ENCODE measurements at regions not wholly inside any gene's neighbourhood (a gene's known extent, or its start where the extent isn't known, plus 50 kb on each side); places are given as distances from the start of the nearest gene placed in this dataset.
"Not testable (repeated sequence)": the region's sequence is repeated elsewhere in the genome, so short reads cannot be mapped to it uniquely, and the experiment has no call there.

DNA sequence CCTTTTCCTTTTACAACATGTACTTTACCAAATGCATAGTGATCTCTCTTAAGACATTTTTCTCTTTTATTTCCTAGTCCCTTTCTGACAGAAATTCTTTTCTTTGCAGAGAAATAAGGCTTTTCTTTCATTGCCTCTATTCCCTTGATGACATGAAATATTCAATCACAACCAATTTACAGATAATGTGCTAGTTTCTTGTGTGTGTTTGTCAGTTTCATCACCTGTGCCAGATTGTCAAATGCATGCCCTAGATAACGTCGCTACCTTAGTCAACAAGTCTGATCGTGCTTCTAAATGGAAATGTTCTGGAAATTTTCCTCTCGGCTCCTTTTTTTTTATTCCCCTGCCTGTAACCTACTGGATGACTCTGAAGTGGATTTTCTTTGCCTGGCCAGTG lies 478.1 kb downstream of the KLF5 start:
- DNase-seq, result no peak

DNA sequence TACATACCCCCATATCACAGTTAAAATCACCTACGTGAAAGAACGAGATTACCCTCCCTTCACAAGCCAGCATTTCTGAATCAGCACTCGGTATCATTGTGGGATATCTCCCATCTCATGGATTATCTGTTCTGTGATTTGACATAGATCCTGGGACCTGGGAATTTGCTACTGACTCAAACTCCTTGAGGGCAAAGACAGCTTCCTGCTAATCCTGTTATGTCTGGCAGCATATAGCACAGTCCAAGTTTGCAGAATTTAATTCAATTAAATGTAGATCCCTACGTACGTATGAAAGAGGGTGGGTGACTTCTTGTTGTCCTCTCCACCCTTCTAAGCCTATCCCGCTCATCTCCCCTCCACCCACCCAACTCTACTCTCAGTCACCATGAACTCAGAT lies 476.5 kb downstream of the KLF5 start:
- no peak for DNase-seq

DNA sequence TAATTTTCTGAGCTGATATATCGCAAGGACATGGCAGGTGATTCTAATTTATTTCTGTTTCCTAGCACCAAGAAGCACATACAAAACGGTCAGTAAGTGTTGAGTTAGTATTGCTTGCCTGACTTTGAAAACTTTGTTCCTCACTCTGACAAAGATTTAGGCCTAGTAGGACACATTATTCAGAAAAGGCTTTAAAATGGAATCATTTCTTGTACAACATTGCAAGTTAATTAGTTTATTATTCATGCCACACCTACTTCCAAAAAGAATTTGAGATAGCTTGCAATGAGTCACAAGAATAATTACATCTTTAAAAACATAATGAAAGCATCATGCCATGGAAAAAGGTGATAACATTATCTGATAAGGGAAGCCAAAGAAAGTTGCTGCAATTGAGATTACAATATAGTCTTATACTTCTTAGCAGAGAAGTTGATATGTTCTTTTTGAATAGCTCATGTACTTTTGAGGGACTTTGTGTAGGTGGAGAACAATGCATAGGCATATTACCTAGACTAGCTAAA lies 474.2 kb downstream of the KLF5 start:
- DNase-seq, result no peak

DNA sequence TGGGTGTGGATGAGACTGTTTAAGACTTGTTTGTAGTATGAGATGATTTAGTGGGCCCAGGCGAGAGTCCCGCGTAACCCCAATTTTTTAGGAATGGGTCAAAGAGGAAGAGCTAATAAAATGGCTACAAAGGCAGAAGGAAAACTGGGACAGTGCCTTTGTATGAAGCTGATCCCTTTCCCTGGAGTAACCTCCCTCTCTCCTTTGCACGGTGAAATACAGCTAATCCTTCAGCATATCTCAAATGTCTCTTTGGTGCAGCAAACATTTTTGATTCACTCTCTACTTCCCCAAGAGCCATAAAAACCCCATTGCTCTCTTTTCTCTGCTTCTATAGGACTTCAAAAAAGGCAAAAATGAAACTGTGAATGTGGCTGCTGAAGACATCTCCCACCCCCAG lies 473.8 kb downstream of the KLF5 start:
- no peak for DNase-seq

DNA sequence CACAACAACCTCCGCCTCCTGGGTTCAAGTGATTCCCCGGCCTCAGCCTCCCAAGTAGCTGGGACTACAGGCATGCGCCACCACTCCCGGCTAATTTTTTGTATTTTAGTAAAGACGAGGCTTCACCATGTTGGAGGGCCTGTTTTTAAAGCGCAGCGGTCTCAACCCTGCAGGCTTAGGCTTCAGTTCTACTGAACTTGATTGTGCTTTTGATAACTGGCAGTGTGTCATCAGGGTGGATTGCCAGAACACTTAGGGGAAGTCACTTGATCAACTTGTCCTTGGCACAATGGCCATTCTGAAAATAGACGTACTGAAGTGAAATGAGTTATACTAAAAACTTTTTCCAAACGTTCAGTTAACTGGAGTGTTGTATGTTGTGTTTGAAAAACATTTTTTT lies 472.2 kb downstream of the KLF5 start:
- DNase-seq, result no peak

DNA sequence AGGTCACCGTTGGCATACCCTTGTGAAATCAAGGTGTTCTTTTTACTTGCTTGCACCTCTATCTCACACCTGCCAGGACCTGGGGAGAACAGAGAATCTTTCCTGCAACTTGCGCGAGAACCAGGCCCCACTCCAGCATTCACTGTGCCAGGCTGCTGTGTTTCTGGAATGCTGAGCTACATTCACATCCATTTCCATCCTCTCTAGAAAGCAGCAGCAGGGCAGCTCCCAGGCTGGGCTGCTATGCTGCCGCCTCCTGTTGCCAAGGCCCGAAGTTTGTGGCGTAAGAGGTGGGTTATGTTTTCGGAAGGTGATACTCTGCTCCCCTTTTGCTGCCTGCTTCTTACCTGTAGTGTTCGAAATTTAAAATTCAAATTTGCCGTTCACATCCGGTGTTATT lies 464.1 kb downstream of the KLF5 start:
- DNase-seq, result no peak

DNA sequence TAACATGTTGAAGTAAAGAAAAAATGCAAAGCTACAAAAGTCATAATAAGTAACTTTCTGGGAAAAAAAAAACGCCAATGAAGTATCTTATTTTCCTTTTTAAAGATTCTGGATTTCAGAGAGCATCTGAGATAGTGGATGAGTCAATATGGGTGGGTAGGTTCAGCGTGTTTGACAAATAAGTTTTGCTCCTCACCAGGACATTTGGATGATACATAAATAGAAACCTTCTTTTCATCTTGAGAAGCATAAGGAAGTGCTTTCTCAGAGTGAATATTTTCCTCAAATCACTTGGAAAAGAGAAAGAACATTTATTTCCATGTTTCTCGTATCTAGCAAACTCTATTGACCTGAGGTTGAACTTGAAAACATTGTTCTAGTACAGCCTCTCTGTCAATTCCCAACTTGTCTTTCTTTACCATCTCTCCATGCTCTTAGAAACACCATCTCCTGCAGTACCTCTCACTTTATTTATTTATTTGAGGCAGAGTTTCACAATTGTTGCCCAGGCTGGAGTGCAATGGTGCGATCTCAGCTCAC lies 463.2 kb downstream of the KLF5 start:
- no peak for DNase-seq

DNA sequence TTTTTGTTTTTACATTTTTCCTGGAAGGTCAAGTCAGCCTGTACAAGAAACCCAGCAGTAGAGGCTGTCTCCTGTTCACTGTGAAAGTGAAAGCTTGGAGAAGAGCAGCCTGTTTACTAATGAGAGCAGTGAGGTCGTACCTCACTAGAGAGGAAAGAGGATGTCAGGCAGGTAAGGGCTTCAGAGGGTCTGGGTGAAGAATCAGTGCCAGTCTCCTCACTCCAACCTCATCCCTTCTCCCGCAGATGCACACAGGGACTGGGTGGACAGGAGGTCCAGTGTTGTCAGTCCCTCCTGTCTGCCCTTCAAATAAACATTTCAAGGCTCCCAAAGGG lies 462.5 kb downstream of the KLF5 start:
- DNase-seq, result no peak

DNA sequence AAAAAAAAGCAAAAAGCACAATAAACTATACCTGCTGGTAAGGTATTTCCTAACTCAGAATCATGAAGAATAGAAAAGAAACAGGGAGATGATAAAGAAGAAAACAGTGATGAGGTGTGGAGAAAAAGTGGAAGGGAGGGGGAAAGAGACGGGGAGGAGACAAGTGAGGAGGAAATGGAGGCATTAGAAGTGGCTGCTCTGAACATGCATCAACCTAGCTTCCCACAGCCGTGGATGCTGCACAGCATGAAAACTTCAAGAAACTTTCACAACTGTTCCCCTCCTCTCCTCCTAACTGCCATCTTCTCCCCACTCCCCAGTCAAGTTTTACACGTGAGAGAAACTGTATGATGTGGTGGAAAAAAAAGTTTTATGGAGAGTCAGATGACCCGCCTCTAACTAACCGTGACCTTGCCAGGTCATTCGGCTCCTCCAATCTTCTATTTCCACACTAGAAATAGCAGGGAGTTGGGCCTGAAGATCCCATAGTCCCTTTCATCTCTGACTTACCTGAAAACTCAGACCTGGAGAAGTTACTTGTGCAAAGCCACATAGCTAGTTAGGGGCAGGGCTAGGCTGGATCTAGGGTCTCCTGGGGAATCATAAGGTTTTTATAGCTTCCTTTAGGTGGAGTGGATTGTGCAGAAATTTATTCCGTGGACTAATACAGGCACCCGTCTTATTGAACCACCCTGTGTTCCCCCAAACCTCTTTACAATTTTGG lies 461.9 kb downstream of the KLF5 start:
- DNase-seq, result no peak

DNA sequence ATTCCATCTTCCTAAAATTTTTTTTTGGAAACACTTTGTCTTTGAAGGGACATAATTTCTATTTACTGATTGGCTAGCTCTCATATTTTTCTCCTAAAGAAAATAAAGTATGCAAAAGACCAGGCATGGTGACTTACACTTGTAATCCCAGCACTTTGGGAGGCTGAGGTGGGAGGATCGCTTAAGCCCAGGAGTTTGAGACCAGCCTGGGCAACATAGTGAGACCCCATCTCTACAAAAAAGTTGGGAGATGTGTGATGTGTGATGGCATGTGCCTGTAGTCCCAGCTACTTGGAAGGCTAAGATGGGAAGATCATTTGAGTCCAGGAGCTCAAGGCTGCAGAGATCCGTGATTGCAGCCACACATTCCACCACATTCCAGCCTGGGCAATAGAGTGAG lies 461.3 kb downstream of the KLF5 start:
- DNase-seq, result not testable (repeated sequence)

DNA sequence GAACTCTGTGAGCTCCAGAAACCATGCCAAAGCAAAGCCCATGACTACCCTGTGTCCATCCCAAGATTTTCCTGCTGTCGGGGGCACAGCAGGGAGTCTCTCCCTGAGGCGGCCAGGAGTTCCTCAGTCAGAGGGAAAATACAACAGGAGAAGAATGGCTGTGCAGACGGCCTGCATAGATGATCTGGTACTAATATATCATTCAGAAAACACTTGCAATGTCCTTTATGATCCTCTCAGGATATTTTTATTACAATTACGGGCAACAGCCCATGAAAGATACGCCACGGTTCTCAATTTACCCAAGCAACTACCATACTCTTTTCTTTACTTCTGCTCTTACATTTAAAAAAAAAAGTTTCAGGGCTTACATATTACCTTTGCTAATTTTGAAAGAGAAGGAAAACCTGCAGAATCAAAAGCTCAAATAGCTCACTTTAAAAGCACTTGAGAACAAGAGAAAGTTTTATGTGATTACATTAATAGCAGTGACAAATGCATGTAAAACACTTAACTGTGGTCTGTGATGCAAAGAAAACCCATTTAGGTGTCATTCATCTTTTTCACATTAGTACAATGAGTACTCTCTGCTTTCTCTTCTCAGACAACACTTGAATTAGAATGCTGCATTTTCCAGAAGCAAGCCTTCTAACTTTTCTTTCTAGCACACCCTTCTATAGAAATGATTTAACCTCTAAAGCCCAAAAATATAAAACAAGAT lies 460.8 kb downstream of the KLF5 start:
- no peak for DNase-seq

DNA sequence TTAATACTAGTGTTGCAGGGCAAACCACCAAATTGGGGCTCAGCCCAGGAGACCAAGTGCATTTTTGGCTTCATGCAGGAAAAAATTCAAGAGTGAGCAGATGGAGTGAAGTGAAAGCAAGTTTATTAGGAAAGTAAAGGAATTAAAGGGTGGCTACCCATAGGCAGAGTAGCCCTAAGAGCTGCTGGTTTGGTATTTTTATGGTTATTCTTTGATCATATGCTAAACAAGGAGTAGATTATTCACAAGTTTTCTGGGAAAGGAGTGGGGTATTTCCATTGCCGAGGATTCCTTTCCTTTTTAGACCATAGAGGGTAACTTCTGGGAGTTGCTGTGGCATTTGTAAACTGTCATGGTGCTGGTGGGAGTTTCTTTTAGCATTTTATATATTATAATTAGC lies 459.0 kb downstream of the KLF5 start:
- DNase-seq, result no peak

DNA sequence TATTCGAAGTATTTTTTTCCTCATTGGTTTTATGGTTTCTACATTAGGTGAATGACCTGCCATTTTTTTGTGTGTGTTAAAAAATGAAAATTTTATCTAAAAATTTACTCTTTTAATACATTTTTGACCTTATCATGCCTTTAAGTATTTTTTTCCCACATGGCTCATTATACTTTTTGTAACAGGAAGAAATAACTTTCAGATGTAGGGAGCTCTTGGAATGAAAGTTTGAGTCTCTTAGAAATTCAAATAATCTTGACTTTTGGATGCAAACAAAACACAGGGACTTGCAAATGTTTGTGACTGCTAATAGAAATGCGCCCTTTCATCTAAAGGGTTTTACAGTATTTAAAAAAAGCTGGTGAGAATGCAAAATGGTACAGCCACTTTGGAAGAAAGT lies 457.9 kb downstream of the KLF5 start:
- no peak for DNase-seq

DNA sequence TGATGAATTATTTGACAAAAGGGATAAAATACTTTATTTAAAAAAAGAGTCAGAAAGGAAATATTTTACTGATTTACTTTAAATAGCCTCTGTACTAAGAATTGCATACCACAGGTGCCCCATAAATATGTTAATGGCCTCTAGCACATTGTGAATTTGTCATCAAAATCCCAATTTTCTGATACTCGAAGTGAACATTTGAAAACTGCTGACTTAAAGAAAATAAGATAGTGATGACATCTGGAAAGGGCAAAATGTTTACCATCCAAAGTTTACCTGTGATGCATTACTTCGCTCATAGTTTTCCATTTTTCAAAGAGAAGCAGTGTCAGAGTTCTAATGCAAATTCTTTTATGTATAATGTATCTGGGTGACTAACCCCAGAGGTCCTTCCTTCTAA lies 455.4 kb downstream of the KLF5 start:
- no peak for DNase-seq

DNA sequence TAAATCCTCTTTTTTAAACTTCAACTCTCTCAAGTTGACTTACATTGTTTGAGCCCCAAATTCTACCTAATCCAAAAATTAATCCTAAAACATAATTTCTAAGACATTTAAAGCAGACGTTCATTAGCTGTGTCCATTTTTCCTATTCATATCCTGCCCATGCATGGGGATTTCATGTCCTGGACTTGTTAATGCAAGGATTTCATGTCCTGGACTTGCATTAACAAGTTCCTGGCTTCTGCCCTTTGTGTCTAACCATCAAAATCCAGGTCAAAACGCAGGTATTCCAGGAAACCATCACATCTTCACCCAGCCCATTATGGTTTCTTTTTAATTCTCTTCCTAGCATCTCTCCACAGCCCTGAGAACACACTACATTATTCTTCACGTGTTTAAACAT lies 454.9 kb downstream of the KLF5 start:
- DNase-seq, result no peak

DNA sequence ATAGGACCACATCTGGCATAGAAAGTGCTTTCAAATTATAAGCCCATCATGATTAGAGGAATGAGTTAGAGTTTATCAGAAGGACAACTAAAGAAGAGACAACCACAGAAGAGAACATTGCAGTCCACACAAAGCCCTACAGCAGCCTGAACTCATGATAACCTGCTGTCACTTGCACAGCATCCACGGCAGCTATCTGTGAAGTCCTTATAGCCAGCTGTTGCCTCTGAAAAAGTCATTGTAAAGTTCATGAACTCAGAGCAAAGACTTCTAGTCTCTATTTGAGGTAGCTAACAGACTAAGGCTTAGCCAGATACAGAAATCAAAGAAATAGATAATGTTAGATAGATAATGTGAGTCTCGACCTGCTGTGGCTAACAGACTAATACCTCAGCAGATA lies 450.0 kb downstream of the KLF5 start:
- DNase-seq, result no peak

DNA sequence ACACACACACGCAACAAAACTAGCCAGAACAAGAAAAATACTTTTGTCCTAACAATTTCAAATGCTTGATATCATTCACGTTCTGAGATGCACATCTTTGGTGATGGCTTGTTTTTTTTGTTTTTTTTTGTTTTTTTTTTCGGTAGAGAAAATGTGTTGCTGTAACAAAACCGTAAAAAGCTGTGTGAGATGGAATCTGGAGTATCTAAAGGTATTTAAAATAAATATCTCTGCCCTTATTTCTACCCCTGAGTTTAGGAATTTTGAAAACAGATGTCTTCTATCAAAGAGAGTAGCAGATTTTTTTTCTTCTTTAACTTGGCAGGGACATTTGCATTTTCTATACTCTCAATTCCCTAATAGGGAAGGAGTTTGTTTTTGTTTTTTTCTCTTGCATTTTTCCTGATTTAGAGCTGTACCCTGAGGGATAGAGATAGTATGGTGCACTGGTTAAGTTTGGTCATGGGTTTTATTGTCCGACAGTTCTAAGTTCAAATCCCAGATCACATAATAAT lies 446.6 kb downstream of the KLF5 start:
- DNase-seq, result no peak

DNA sequence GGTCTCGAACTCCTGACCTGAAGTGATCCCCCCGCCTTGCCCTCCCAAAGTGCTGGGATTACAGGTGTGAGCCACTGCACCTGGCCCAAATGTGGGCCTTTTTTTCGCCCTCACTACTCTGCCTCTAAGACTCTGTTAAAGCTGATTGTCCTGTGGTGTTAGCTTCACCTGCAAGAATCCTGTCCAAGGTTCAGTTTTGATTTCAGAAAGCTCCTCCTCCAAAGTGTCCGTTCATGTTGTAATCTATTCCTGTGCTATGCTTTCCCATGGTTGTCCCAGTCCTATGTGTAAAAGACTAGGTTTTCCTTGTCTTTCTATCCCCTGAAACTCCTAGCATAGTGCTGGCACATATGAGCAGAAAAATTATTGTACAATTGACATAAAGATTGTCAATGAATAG lies 440.9 kb downstream of the KLF5 start:
- no peak for DNase-seq

DNA sequence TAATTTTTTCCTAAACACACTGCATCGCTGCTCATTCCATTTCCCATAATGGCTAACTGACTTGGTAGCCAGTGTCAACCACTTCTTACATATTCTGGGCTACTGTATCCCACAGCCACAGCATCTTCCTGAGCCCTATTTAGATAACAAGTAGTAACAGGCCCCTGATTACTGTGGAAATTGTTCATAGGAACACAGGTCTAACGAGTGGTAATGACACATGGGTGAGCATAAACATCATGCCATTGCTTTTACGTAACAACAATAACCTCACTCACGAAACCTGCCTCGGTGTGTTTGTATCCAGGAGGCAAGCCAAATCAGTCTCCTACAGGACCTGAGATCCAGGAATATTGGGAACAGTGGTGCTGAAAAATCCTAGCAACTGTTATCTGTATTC lies 438.6 kb downstream of the KLF5 start:
- DNase-seq, result no peak

DNA sequence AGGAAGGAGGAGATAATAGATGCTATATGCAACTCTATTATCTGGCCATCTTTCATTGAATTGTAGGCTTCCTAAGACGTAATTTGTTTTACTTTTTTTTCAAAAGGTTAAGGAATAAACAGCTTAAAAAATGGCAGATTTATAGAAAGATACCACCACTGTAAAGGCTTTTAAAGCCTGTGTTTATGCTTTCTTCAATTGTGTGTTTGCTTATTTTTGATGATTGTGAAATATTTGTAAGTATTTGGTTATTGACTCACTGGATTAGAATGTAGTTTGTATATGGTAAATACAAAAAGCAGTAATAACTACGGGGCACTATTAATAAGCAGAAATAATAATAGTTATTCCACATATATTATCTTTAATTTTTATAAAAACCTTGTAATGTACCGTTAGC lies 437.9 kb downstream of the KLF5 start:
- DNase-seq, result no peak

DNA sequence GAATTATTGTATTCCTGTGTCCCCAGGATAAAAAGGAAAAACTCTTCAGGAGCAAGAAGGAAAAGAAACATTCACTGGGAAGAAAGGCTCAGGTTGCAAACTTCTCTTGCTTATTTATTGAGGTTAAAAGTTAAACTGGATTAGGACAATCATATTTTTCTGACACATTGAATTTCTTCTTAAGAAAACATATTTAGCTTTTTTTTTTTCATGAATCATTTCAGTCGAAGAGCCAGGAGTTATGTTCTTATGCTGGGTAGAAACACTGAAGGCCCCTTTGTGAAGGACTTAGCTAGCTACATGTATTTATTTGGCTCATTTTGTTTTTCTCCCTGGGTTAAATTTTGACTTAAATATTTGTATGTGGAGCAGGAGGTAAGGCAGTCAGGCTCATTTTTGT lies 434.0 kb downstream of the KLF5 start:
- no peak for DNase-seq

DNA sequence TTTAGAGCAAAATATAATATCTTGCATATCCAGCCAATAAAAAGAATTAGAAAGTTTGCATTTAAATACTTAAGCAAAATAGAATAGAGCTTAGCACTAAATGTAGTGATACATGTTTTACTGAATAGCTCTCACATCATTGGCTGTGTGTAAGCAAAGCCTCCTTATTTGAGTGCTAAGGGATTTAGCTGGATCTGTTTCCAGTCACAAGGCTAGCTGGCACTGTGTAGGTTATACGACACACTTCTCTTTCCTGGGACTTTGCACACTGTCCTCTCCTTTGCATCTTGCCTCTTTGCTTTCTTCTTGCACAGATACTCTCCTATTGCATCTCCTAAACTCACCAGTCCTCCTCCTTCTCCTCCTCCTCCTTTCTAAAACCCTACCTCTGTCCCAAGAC lies 423.8 kb downstream of the KLF5 start:
- DNase-seq, result no peak

DNA sequence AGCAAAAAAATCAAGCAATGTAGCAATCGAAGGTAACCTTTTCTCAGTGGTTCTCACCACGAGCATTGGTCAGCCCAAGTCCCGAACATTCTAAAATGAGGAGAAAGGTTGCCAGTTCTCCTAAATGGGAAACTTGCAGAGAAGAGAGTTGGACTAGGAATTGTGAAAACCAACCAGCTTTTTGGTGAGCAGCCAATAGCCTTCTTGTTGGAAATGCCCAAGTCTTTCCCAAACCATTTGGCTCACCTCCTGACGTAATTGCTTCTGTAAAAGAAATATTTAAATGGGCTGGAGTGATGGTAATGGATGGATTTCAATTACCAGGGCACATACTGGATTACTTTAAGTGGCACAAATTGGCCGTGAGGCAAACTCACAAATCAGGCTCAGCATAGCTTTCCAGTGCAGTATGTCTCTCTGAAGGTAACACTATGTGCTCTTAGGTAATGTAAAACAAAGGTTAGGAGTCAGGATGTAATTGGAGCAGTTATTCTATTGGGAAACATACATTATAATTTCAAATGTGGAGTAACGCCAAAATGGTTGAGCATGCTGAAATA lies 423.2 kb downstream of the KLF5 start:
- no peak for DNase-seq
